ENCODE measurements at regions not wholly inside any gene's neighbourhood (a gene's known extent, or its start where the extent isn't known, plus 50 kb on each side); places are given as distances from the start of the nearest gene placed in this dataset.

DNA sequence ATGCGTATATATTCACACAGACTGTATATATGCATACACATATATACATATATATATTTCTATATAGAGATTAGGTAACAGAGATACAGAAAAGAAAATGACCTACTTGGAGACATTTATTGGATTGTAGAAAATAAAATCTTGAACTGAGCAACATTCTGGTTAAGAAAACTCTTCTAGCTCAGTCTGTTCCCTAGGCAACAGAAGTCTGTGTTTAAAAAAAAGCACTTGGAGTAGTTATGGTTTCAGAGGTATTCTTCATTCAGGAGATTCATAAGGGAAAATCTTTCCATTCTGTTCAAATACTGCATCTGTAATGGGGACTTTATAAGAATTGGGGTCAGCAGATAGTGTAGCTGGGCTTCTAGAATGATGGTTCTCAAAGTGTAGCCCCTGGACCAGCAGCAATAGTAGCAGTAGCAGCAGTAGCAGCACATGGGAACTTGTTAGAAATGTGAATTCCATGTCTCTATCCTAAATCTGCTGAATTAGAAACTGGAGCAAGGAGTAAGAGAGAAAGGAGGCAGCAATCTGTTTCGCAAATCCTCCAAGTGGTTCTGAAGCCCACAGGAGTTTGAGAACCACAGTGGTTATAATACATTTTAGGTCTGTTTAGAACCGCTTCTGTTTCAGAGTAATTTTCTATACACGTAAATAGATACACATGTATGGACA, 112.8 kb upstream of the TMEM108 start:
- no peak for TF ChIP-seq EZH2 (IDR thresholded peaks at IDR 0.05; ENCODE audit: borderline replicate concordance)
- TF ChIP-seq, protein P1, sequence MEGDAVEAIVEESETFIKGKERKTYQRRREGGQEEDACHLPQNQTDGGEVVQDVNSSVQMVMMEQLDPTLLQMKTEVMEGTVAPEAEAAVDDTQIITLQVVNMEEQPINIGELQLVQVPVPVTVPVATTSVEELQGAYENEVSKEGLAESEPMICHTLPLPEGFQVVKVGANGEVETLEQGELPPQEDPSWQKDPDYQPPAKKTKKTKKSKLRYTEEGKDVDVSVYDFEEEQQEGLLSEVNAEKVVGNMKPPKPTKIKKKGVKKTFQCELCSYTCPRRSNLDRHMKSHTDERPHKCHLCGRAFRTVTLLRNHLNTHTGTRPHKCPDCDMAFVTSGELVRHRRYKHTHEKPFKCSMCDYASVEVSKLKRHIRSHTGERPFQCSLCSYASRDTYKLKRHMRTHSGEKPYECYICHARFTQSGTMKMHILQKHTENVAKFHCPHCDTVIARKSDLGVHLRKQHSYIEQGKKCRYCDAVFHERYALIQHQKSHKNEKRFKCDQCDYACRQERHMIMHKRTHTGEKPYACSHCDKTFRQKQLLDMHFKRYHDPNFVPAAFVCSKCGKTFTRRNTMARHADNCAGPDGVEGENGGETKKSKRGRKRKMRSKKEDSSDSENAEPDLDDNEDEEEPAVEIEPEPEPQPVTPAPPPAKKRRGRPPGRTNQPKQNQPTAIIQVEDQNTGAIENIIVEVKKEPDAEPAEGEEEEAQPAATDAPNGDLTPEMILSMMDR (IDR thresholded peaks at IDR 0.05; ENCODE audit: poor library complexity): no peak

Measured in hepatocyte (in vitro differentiated cells).